ENCODE measurements at regions not wholly inside any gene's neighbourhood (a gene's known extent, or its start where the extent isn't known, plus 50 kb on each side); places are given as distances from the start of the nearest gene placed in this dataset.

DNA sequence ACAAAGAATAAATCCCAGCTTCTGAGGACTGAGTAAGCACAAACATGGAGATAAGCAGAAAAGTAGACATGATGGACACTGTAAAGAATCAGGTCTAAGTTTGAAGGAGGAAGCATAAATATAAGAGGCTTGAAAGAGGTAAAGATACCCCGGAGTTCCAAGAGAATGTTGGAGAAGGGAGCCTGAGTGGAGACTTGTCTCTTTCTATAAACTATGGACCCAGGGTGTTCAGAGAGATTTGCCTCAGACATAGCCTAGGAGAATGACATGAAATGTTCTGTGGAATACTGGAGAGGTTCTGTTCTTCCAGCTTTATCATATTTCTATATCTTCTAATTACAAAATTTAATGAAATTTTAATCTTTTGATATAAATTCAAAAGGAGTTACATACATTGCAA lies 554.3 kb upstream of the B3GALT2 start:
- TF ChIP-seq, protein P1, sequence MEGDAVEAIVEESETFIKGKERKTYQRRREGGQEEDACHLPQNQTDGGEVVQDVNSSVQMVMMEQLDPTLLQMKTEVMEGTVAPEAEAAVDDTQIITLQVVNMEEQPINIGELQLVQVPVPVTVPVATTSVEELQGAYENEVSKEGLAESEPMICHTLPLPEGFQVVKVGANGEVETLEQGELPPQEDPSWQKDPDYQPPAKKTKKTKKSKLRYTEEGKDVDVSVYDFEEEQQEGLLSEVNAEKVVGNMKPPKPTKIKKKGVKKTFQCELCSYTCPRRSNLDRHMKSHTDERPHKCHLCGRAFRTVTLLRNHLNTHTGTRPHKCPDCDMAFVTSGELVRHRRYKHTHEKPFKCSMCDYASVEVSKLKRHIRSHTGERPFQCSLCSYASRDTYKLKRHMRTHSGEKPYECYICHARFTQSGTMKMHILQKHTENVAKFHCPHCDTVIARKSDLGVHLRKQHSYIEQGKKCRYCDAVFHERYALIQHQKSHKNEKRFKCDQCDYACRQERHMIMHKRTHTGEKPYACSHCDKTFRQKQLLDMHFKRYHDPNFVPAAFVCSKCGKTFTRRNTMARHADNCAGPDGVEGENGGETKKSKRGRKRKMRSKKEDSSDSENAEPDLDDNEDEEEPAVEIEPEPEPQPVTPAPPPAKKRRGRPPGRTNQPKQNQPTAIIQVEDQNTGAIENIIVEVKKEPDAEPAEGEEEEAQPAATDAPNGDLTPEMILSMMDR (IDR thresholded peaks at IDR 0.05 in 4 of 5, conservative IDR thresholded peaks at IDR 0.05 in 1 of 5) = no peak
- TF ChIP-seq POLR2A (IDR thresholded peaks at IDR 0.05) = no peak
